GM12891 (cell line): ENCODE measurements at regions not wholly inside any gene's neighbourhood (a gene's known extent, or its start where the extent isn't known, plus 50 kb on each side); places are given as distances from the start of the nearest gene placed in this dataset.

Experiments used
- PAX5 ChIP-seq: IDR thresholded peaks from 2 replicates; pipeline ENCODE4 v1.6.1; 2011; ENCODE audit warnings: low read length, moderate library complexity, mild to moderate bottlenecking; ENCODE audit not compliant: insufficient read depth, severe bottlenecking
- POLR2A ChIP-seq: IDR thresholded peaks from 2 replicates; pipeline ENCODE4 v1.6.1; 2011; ENCODE audit warnings: low read depth, low read length, control low read depth
- POLR2AphosphoS5 ChIP-seq: IDR thresholded peaks from 2 replicates; pipeline ENCODE4 v1.6.1; 2011; ENCODE audit warnings: low read depth, low read length, control low read depth
- POU2F2 ChIP-seq: IDR thresholded peaks from 2 replicates; pipeline ENCODE4 v1.6.1; 2011; ENCODE audit warnings: low read depth, mild to moderate bottlenecking, control low read depth, low read length, moderate library complexity
- SPI1 ChIP-seq: IDR thresholded peaks from 2 replicates; pipeline ENCODE4 v1.6.1; 2011; ENCODE audit warnings: low read depth, low read length, control low read depth
- TAF1 ChIP-seq: IDR thresholded peaks from 2 replicates; pipeline ENCODE4 v1.6.1; 2011; ENCODE audit warnings: low read depth, low read length, control low read depth

DNA sequence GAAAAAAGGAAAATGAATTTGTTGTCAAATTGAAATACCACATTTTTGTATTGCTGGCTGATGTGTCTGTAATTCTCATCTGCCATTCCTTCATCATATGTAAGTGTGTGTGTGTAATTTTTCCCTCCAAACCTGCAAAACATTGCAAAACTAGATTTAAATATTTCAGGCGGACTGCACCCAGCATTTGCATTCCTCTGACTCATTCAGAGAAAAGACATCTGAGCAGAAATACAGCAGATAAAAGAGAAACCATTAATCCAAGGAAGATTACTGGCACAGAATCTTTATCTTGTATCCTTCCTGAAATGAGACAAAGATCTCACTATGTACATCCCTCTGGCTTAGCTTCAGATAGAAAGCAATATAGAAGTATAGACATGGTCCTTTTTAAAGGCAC lies 275.3 kb downstream of the TMEM38B start:
- TF ChIP-seq POLR2AphosphoS5 = no peak
- no peak for TF ChIP-seq POLR2A
- TF ChIP-seq TAF1 = no peak
- no peak for TF ChIP-seq SPI1
- no peak for TF ChIP-seq PAX5
- no peak for TF ChIP-seq POU2F2
